RWPE2 (cell line): ENCODE measurements at regions not wholly inside any gene's neighbourhood (a gene's known extent, or its start where the extent isn't known, plus 50 kb on each side); places are given as distances from the start of the nearest gene placed in this dataset.
A peak's percentile ranks its signal among the peaks of the same experiment; 100 is the strongest.
"Not testable (repeated sequence)": the region's sequence is repeated elsewhere in the genome, so short reads cannot be mapped to it uniquely, and the experiment has no call there.

Experiments
- ATAC-seq: fragments of 200-7000 bp; cut with Tn5 transposase; 3 replicates; pipeline ENCODE4 v1.9.1; 2021; ENCODE audit warnings: low read depth
- DNase-seq: peaks from one replicate; pipeline ENCODE4 v3.0.0-alpha.2; 2020; ENCODE audit warnings: low spot score
- H3K27ac ChIP-seq: fragments of 450-650 bp; 2 replicates; pipeline ENCODE4 v1.5.1; 2017; ENCODE audit warnings: mild to moderate bottlenecking; ENCODE audit not compliant: poor library complexity, severe bottlenecking
- H3K27me3 ChIP-seq: fragments of 250-450 bp; sonication (Bioruptor Pico); 2 replicates; pipeline ENCODE4 v1.5.1; 2021; ENCODE audit warnings: mild to moderate bottlenecking, moderate library complexity; ENCODE audit not compliant: insufficient read depth, poor library complexity, severe bottlenecking
- H3K36me3 ChIP-seq: fragments of 250-450 bp; sonication (Bioruptor Pico); 2 replicates; pipeline ENCODE4 v1.5.1; 2020; ENCODE audit warnings: low read depth, mild to moderate bottlenecking, moderate library complexity
- H3K4me1 ChIP-seq: fragments of 250-450 bp; sonication (Bioruptor Pico); 2 replicates; pipeline ENCODE4 v1.5.1; 2021; ENCODE audit warnings: mild to moderate bottlenecking, moderate library complexity; ENCODE audit not compliant: insufficient read depth, poor library complexity, severe bottlenecking
- H3K4me3 ChIP-seq: fragments of 250-450 bp; sonication (Bioruptor Pico); 2 replicates; pipeline ENCODE4 v1.5.1; 2021; ENCODE audit warnings: mild to moderate bottlenecking, moderate library complexity; ENCODE audit not compliant: severe bottlenecking
- H3K9me3 ChIP-seq: fragments of 250-450 bp; sonication (Bioruptor Pico); 2 replicates; pipeline ENCODE4 v1.5.1; 2021; ENCODE audit warnings: mild to moderate bottlenecking, moderate library complexity; ENCODE audit not compliant: severe bottlenecking
- CTCF ChIP-seq: fragments of 450-650 bp; IDR thresholded peaks from one replicate; pipeline ENCODE4 v1.5.1; 2017; ENCODE audit warnings: mild to moderate bottlenecking, moderate library complexity; ENCODE audit not compliant: poor library complexity, severe bottlenecking

GRCh38 chr4:33477715-33478114 is 2757.5 kb downstream of the PCDH7 start:
- Histone ChIP-seq H3K9me3 (no peaks in the 10 kb centered on the region), H3K36me3 (no peaks in the 10 kb centered on the region), H3K27ac (no peak overlapping the region), H3K27me3 (no peaks in the 10 kb centered on the region), H3K4me1 (no peaks in the 10 kb centered on the region), H3K4me3 (no peak overlapping the region)
- ATAC-seq: no peak
- DNase-seq: no peak
- TF ChIP-seq CTCF: no peak

- TF ChIP-seq CTCF: no peak
- H3K27me3 ChIP-seq: no peaks in the 10 kb centered on the region
- H3K36me3 ChIP-seq: no peaks in the 10 kb centered on the region
- H3K27ac ChIP-seq: no peak overlapping the region
- ATAC-seq (no peak), DNase-seq (no peak)
- H3K9me3 ChIP-seq: no peaks in the 10 kb centered on the region
- H3K4me3 ChIP-seq: no peak overlapping the region
- no peaks in the 10 kb centered on the region for H3K4me1 ChIP-seq
Observed at GRCh38 chr4:33482773-33483172, 2761.5 kb downstream of the ARAP2 start.

- H3K36me3 ChIP-seq: no peaks in the 10 kb centered on the region
- DNase-seq: no peak
- no peak for ATAC-seq
- H3K4me3 ChIP-seq: no peak overlapping the region
- H3K27ac ChIP-seq: no peak overlapping the region
- no peaks in the 10 kb centered on the region for H3K4me1 ChIP-seq
- no peak for TF ChIP-seq CTCF
- no peaks in the 10 kb centered on the region for H3K9me3 ChIP-seq
- H3K27me3 ChIP-seq: no peaks in the 10 kb centered on the region
Observed at GRCh38 chr4:33485111-33485510, 2759.2 kb downstream of the ARAP2 start.

- Histone ChIP-seq H3K27me3 (no peaks in the 10 kb centered on the region), H3K4me3 (no peak overlapping the region), H3K9me3 (no peaks in the 10 kb centered on the region), H3K4me1 (no peaks in the 10 kb centered on the region), H3K27ac (no peak overlapping the region), H3K36me3 (no peaks in the 10 kb centered on the region)
- ATAC-seq (peak; percentile 29; the same call in 1 of the 3 replicates), DNase-seq (no peak)
- TF ChIP-seq CTCF: no peak
Observed at GRCh38 chr4:33493231-33493630, 2751.1 kb downstream of the ARAP2 start.

GRCh38 chr4:33494150-33494549 is 2750.2 kb downstream of the ARAP2 start:
- H3K27ac ChIP-seq: no peak overlapping the region

GRCh38 chr4:33501587-33501986 is 2742.7 kb downstream of the ARAP2 start:
- not testable (repeated sequence) for H3K27ac ChIP-seq, DNase-seq, H3K27me3 ChIP-seq, ATAC-seq, H3K4me1 ChIP-seq, H3K4me3 ChIP-seq, H3K36me3 ChIP-seq, H3K9me3 ChIP-seq

More at GRCh38 chr4:33494150-33494549, 2750.2 kb downstream of the ARAP2 start:
- no peaks in the 10 kb centered on the region for H3K27me3 ChIP-seq
- ATAC-seq: no peak
- H3K4me3 ChIP-seq: no peak overlapping the region
- H3K9me3 ChIP-seq: no peaks in the 10 kb centered on the region
- no peak for DNase-seq
- no peaks in the 10 kb centered on the region for H3K4me1 ChIP-seq
- no peak for TF ChIP-seq CTCF
- no peaks in the 10 kb centered on the region for H3K36me3 ChIP-seq
